ENCODE measurements at regions not wholly inside any gene's neighbourhood (a gene's known extent, or its start where the extent isn't known, plus 50 kb on each side); places are given as distances from the start of the nearest gene placed in this dataset.

DNA sequence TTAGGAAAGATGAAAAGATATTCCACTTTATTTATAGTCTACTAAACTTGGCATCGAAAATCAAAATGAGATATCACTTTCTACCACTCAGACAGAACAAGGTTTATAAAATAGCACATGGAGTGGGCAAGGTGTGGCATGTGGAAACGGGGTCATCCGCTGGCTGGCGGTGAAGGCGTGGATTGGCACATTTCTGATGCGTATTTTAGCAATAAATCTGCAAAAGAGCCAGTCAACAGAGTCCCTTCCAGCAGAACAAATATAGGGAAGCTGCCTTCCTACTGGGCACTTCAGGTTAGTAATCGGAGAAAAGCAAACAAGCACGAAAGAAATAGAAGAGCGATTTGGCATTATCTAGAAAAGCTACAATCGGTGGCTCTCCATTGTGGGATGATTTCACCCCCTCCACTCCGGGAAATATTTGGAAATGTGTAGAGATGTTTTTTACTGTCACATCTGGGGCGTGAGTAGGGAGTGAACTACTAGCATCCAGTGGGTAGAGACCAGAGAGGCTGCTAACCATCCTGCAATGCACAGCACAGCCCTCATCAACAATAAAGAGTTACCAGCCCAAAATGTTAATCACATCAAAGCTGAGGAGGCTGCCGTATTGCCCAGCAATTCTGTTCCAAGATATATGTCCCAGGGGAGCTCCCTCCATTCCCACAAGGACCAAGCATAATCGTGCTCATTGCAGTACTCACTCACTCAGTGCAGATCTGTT lies 116.1 kb upstream of the PEG3 start:
- in situ Hi-C loops (cut with MboI; ENCODE audit: low pct_ligation_motif_present in 1 of 4, low pct_unique_long_range_greater_than_20kb in 1 of 4, low sequenced_read_pairs in 3 of 4): no loop called here

DNA sequence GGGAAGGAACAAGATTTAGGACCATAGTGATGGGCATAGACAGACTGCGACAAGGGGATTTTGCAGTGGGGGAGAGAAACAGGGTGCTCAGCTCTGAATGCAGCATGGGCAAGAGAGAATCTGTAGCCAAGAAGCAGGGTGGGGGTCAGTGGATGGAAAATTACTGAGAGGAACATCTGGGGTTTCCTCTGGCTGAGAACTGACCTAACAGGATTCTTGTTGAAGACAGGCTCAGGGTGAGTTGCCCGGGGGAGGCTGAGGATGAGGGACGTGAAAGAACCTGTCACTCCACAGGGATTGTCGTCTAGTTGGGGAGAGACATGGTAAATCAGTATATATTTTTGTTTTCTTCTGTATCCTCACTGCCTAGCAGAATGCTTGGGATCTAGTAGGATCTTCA lies 118.7 kb upstream of the PEG3 start:
- intact Hi-C loops (cut with DNase I; ENCODE audit: low total_unique reads): no loop called here
- Histone ChIP-seq H3K4me3 (no peak overlapping the region), H3K27me3 (no peaks in the 10 kb centered on the region), H3K4me1 (no peaks in the 10 kb centered on the region), H3K27ac (no peak overlapping the region), H3K36me3 (no peaks in the 10 kb centered on the region), H3K9me3 (no peaks in the 10 kb centered on the region)
- TF ChIP-seq, protein P1, sequence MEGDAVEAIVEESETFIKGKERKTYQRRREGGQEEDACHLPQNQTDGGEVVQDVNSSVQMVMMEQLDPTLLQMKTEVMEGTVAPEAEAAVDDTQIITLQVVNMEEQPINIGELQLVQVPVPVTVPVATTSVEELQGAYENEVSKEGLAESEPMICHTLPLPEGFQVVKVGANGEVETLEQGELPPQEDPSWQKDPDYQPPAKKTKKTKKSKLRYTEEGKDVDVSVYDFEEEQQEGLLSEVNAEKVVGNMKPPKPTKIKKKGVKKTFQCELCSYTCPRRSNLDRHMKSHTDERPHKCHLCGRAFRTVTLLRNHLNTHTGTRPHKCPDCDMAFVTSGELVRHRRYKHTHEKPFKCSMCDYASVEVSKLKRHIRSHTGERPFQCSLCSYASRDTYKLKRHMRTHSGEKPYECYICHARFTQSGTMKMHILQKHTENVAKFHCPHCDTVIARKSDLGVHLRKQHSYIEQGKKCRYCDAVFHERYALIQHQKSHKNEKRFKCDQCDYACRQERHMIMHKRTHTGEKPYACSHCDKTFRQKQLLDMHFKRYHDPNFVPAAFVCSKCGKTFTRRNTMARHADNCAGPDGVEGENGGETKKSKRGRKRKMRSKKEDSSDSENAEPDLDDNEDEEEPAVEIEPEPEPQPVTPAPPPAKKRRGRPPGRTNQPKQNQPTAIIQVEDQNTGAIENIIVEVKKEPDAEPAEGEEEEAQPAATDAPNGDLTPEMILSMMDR (IDR thresholded peaks at IDR 0.05): no peak
- TF ChIP-seq POLR2A (IDR thresholded peaks at IDR 0.05): no peak
- TF ChIP-seq POLR2AphosphoS5 (IDR thresholded peaks at IDR 0.05): no peak
- TF ChIP-seq EP300 (IDR thresholded peaks at IDR 0.05; ENCODE audit: low read depth): no peak
- no peak for DNase-seq
- in situ Hi-C loops (cut with MboI; ENCODE audit: low pct_ligation_motif_present in 1 of 4, low pct_unique_long_range_greater_than_20kb in 1 of 4, low sequenced_read_pairs in 3 of 4): no loop called here
- 51 to 66% methylated on average over 4 of the region's 4 CpGs for WGBS, 2 donors (ENCODE audit: low coverage in 1 of 2)

More for the DNA sequence above, 116.1 kb upstream of the PEG3 start:
- 74 to 75% methylated on average over 10 to 14 of the region's 14 CpGs for WGBS, 2 donors (ENCODE audit: low coverage in 1 of 2)
- TF ChIP-seq, protein P1 (IDR thresholded peaks at IDR 0.05): no peak
- TF ChIP-seq POLR2AphosphoS5 (IDR thresholded peaks at IDR 0.05): no peak
- no peak for TF ChIP-seq POLR2A (IDR thresholded peaks at IDR 0.05)
- no peak for TF ChIP-seq EP300 (IDR thresholded peaks at IDR 0.05; ENCODE audit: low read depth)
- Histone ChIP-seq H3K4me1 (no peaks in the 10 kb centered on the region), H3K9me3 (no peaks in the 10 kb centered on the region), H3K27me3 (no peaks in the 10 kb centered on the region), H3K27ac (no peak overlapping the region), H3K4me3 (no peak overlapping the region), H3K36me3 (no peaks in the 10 kb centered on the region)
- no peak for DNase-seq
- intact Hi-C loops (cut with DNase I; ENCODE audit: low total_unique reads): no loop called here

DNA sequence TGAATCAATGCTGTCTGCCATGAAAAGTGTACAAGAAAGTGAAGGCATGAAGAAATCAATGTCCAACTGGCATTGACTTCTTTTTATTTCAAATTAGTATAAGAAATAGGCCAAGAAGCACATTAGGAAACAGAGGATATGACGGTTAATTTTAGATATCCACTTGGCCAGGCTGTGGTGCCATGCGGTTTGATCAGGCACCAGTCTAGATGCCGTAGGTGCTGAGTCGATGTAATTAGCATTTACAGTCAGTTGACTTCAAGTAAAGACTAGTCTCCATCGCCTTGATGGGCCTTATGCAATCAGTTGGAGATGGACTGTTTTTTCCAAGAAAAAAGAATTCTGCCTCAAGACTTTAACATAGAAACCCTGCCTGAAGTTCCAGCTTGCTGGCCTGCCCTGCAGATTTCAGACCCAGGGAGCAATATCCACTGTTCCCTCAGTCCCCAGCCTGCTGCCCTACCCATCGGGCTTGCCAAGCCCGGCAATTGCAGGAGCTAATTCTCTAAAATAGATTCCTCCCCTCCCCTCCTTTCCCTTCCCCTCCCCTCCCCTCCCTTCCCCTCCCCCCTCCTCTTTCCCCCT lies 120.5 kb upstream of the PEG3 start:
- no peak for TF ChIP-seq EP300 (IDR thresholded peaks at IDR 0.05; ENCODE audit: low read depth)
- no peak for TF ChIP-seq POLR2AphosphoS5 (IDR thresholded peaks at IDR 0.05)
- TF ChIP-seq, protein P1 (IDR thresholded peaks at IDR 0.05): no peak
- no peak for TF ChIP-seq POLR2A (IDR thresholded peaks at IDR 0.05)
- no peaks in the 10 kb centered on the region for H3K4me1 ChIP-seq
- intact Hi-C loops (cut with DNase I; ENCODE audit: low total_unique reads) (no loop called here), in situ Hi-C loops (cut with MboI; ENCODE audit: low pct_ligation_motif_present in 1 of 4, low pct_unique_long_range_greater_than_20kb in 1 of 4, low sequenced_read_pairs in 3 of 4) (no loop called here)
- no peak for DNase-seq
- no peaks in the 10 kb centered on the region for H3K27me3 ChIP-seq
- H3K9me3 ChIP-seq: no peaks in the 10 kb centered on the region
- no peaks in the 10 kb centered on the region for H3K36me3 ChIP-seq
- H3K4me3 ChIP-seq: no peak overlapping the region
- H3K27ac ChIP-seq: no peak overlapping the region
- WGBS, 2 donors (ENCODE audit: low coverage in 1 of 2): 77 to 92% methylated on average over 6 to 7 of the region's 7 CpGs

DNA sequence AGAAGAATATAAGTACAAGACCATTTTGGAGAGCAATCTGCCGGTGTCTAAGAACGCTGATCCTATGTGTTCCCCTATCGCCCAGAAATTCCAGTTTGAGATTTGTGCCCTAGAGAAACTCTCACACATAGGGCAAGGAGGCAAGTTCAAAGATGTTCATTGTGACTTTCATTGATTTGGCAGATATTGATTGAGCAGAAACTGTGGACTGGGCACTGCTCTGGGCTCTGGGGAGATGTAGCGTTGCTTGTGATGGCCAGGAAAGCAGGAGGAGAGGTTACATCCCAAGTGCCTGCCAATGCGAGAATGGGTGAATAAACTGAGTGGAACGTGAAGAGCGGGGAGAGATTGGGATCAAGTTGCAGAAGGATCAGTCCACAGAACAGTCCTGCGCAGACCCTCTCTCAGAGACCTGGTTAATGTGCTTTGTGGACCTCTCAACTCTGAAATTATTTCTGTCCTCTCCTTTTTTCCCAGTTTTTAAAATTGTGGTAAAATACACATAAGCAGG lies 123.9 kb upstream of the PEG3 start:
- H3K4me3 ChIP-seq: no peak overlapping the region
- no peaks in the 10 kb centered on the region for H3K36me3 ChIP-seq
- 75 to 91% methylated on average over 4 to 8 of the region's 8 CpGs for WGBS, 2 donors (ENCODE audit: low coverage in 1 of 2)
- no peaks in the 10 kb centered on the region for H3K9me3 ChIP-seq
- H3K27ac ChIP-seq: no peak overlapping the region
- in situ Hi-C loops (cut with MboI; ENCODE audit: low pct_ligation_motif_present in 1 of 4, low pct_unique_long_range_greater_than_20kb in 1 of 4, low sequenced_read_pairs in 3 of 4): no loop called here
- no peaks in the 10 kb centered on the region for H3K4me1 ChIP-seq
- intact Hi-C loops (cut with DNase I; ENCODE audit: low total_unique reads): no loop called here
- no peaks in the 10 kb centered on the region for H3K27me3 ChIP-seq
- DNase-seq: no peak
- TF ChIP-seq POLR2A (IDR thresholded peaks at IDR 0.05) (no peak), EP300 (IDR thresholded peaks at IDR 0.05; ENCODE audit: low read depth) (no peak), POLR2AphosphoS5 (IDR thresholded peaks at IDR 0.05) (no peak)
- TF ChIP-seq, protein P1 (IDR thresholded peaks at IDR 0.05): no peak

Measured in transverse colon (tissue), 4 donors.